WTC11 (cell line): ENCODE measurements at regions not wholly inside any gene's neighbourhood (a gene's known extent, or its start where the extent isn't known, plus 50 kb on each side); places are given as distances from the start of the nearest gene placed in this dataset.

Experiments used
- ATAC-seq: fragments of 200-7000 bp; cut with Tn5 transposase; 2 replicates; pipeline ENCODE4 v1.10.0; 2021; ENCODE audit warnings: mild to moderate bottlenecking, moderate library complexity
- CTCF ChIA-PET: fragments of 300-600 bp; sonication (Branson Sonifier 250); formaldehyde crosslinking; loops from one replicate; lab custom pipeline; 2021; ENCODE audit warnings: antibody characterized with exemption; lab: Charles Lee
- POLR2A ChIA-PET: fragments of 350-600 bp; sonication (Branson Sonifier 250); formaldehyde crosslinking; loops from one replicate; lab custom pipeline; 2021; ENCODE audit warnings: antibody characterized with exemption; lab: Charles Lee
- DNase-seq: peaks from one replicate; pipeline ENCODE4 v3.0.0; 2021; ENCODE audit warnings: low spot score
- H3K27ac Mint-ChIP-seq: 2 replicates; pipeline ENCODE4 v1.8.0; 2021; ENCODE audit warnings: mixed read lengths
- H3K27me3 Mint-ChIP-seq: 2 replicates; pipeline ENCODE4 v1.8.0; 2021; ENCODE audit warnings: low read depth, mild to moderate bottlenecking, moderate library complexity, mixed read lengths
- H3K36me3 Mint-ChIP-seq: 2 replicates; pipeline ENCODE4 v1.8.0; 2021; ENCODE audit warnings: mixed read lengths
- H3K4me1 Mint-ChIP-seq: 2 replicates; pipeline ENCODE4 v1.8.0; 2022; ENCODE audit warnings: mixed read lengths
- H3K4me3 Mint-ChIP-seq: 2 replicates; pipeline ENCODE4 v1.8.0; 2021; ENCODE audit warnings: mild to moderate bottlenecking, moderate library complexity, mixed read lengths
- H3K9me3 Mint-ChIP-seq: 2 replicates; pipeline ENCODE4 v1.8.0; 2021; ENCODE audit warnings: mixed read lengths
- AR ChIP-seq: fragments of 250-450 bp; sonication (Bioruptor Pico); IDR thresholded peaks from 2 replicates; pipeline ENCODE4 v1.9.0; 2021; ENCODE audit warnings: mild to moderate bottlenecking
- ATF2 ChIP-seq: sonication (generic); formaldehyde crosslinking; IDR thresholded peaks from 2 replicates; pipeline ENCODE4 v1.8.1; 2022; ENCODE audit warnings: low read depth, missing genetic modification reagents, borderline replicate concordance
- ATF3 ChIP-seq: sonication (generic); formaldehyde crosslinking; conservative IDR thresholded peaks from 2 replicates; pipeline ENCODE4 v1.8.1; 2022; ENCODE audit warnings: mild to moderate bottlenecking, missing genetic modification reagents
- CDX4 ChIP-seq: fragments of 250-450 bp; sonication (Bioruptor Pico); IDR thresholded peaks from 2 replicates; pipeline ENCODE4 v1.9.0; 2021; ENCODE audit warnings: moderate library complexity, mild to moderate bottlenecking, inconsistent platforms, borderline replicate concordance
- E2F4 ChIP-seq: sonication (generic); formaldehyde crosslinking; IDR thresholded peaks from 2 replicates; pipeline ENCODE4 v1.8.1; 2022; ENCODE audit warnings: low read depth, mild to moderate bottlenecking, moderate library complexity, missing genetic modification reagents, borderline replicate concordance
- ERG ChIP-seq: fragments of 250-450 bp; sonication (Bioruptor Pico); IDR thresholded peaks from 2 replicates; pipeline ENCODE4 v1.8.0; 2021; ENCODE audit warnings: mild to moderate bottlenecking
- ESRRA ChIP-seq: sonication (generic); formaldehyde crosslinking; IDR thresholded peaks from 2 replicates; pipeline ENCODE4 v1.8.1; 2022; ENCODE audit warnings: mild to moderate bottlenecking, missing genetic modification reagents, borderline replicate concordance
- HMGXB4 ChIP-seq: sonication (generic); formaldehyde crosslinking; IDR thresholded peaks from 2 replicates; pipeline ENCODE4 v1.8.1; 2023; ENCODE audit warnings: mild to moderate bottlenecking, moderate library complexity, missing genetic modification reagents
- IRF1 ChIP-seq: sonication (generic); formaldehyde crosslinking; IDR thresholded peaks from 2 replicates; pipeline ENCODE4 v1.8.0; 2023; ENCODE audit warnings: missing genetic modification reagents
- JUN ChIP-seq: sonication (generic); formaldehyde crosslinking; IDR thresholded peaks from 2 replicates; pipeline ENCODE4 v1.8.0; 2023; ENCODE audit warnings: mild to moderate bottlenecking, missing genetic modification reagents
- MAX ChIP-seq: sonication (generic); formaldehyde crosslinking; IDR thresholded peaks from 2 replicates; pipeline ENCODE4 v1.8.0; 2022; ENCODE audit warnings: mild to moderate bottlenecking, missing genetic modification reagents
- MXD4 ChIP-seq: fragments of 250-450 bp; sonication (Bioruptor Pico); IDR thresholded peaks from 2 replicates; pipeline ENCODE4 v1.8.0; 2021; ENCODE audit warnings: mild to moderate bottlenecking, moderate library complexity, borderline replicate concordance
- NFE2L1 ChIP-seq: sonication (generic); formaldehyde crosslinking; IDR thresholded peaks from 2 replicates; pipeline ENCODE4 v1.8.1; 2023; ENCODE audit warnings: missing genetic modification reagents
- NFYB ChIP-seq: sonication (generic); formaldehyde crosslinking; conservative IDR thresholded peaks from 2 replicates; pipeline ENCODE4 v1.8.0; 2022; ENCODE audit warnings: low read depth, missing genetic modification reagents
- SP1 ChIP-seq: sonication (generic); formaldehyde crosslinking; conservative IDR thresholded peaks from 2 replicates; pipeline ENCODE4 v1.8.1; 2022; ENCODE audit warnings: missing genetic modification reagents
- STAT6 ChIP-seq: sonication (generic); formaldehyde crosslinking; conservative IDR thresholded peaks from 2 replicates; pipeline ENCODE4 v1.8.1; 2023; ENCODE audit warnings: mild to moderate bottlenecking, low read depth, missing genetic modification reagents, moderate library complexity
- ZBTB21 ChIP-seq: sonication (generic); formaldehyde crosslinking; IDR thresholded peaks from 2 replicates; pipeline ENCODE4 v1.8.1; 2023; ENCODE audit warnings: mild to moderate bottlenecking, missing genetic modification reagents, borderline replicate concordance
- ZNF121 ChIP-seq: sonication (generic); formaldehyde crosslinking; IDR thresholded peaks from 2 replicates; pipeline ENCODE4 v1.8.0; 2023; ENCODE audit warnings: missing genetic modification reagents
- ZNF425 ChIP-seq: fragments of 250-450 bp; sonication (Bioruptor Pico); conservative IDR thresholded peaks from 2 replicates; pipeline ENCODE4 v1.9.0; 2021; ENCODE audit warnings: mild to moderate bottlenecking

GRCh38 chr20:61119273-61119672 is 132.8 kb upstream of the CDH4 start (continued):
- TF ChIP-seq STAT6 (CRISPR knock-in tag) (no peak), ERG (no peak)

- no peak overlapping the region for H3K4me3 Mint-ChIP-seq
- CTCF ChIA-PET: interaction anchor here (1.9 kb wide), 1 partner anchor 19 kb away, joined by 5 read pairs; no protein-coding TSS in a partner anchor
These were observed 132.2 kb upstream of the CDH4 start for GRCh38 chr20:61119794-61120410.

More at GRCh38 chr20:61119794-61120410, 132.2 kb upstream of the CDH4 start:
- Mint-ChIP-seq H3K27me3 (peaks cover 59% of the 10 kb centered on the region), H3K27ac (no peak overlapping the region), H3K36me3 (peaks cover 9% of the 10 kb centered on the region), H3K4me1 (peaks cover 13% of the 10 kb centered on the region), H3K9me3 (peaks cover 9% of the 10 kb centered on the region)
- ATAC-seq (no peak), DNase-seq (no peak)
- TF ChIP-seq MAX (no peak), ZNF425 (CRISPR knock-in tag) (no peak), NFYB (CRISPR knock-in tag) (no peak), MXD4 (CRISPR knock-in tag) (no peak), JUN (CRISPR knock-in tag) (no peak), ZNF121 (CRISPR knock-in tag) (no peak), ATF2 (CRISPR knock-in tag) (no peak), CDX4 (no peak), ZBTB21 (CRISPR knock-in tag) (no peak), ESRRA (CRISPR knock-in tag) (no peak), ATF3 (no peak), SP1 (CRISPR knock-in tag) (no peak), AR (no peak), HMGXB4 (CRISPR knock-in tag) (no peak), E2F4 (no peak), NFE2L1 (CRISPR knock-in tag) (no peak), IRF1 (CRISPR knock-in tag) (no peak)
- POLR2A ChIA-PET: no interaction called here
